GM21515 (cell line): ENCODE measurements at regions not wholly inside any gene's neighbourhood (a gene's known extent, or its start where the extent isn't known, plus 50 kb on each side); places are given as distances from the start of the nearest gene placed in this dataset.
"Not testable (repeated sequence)": the region's sequence is repeated elsewhere in the genome, so short reads cannot be mapped to it uniquely, and the experiment has no call there.

ENCODE experiments used
- ATAC-seq: cut with Tn5 transposase; IDR thresholded peaks from one replicate; pipeline ENCODE4 v1.9.1; 2021; ENCODE audit not compliant: unreplicated experiment

DNA sequence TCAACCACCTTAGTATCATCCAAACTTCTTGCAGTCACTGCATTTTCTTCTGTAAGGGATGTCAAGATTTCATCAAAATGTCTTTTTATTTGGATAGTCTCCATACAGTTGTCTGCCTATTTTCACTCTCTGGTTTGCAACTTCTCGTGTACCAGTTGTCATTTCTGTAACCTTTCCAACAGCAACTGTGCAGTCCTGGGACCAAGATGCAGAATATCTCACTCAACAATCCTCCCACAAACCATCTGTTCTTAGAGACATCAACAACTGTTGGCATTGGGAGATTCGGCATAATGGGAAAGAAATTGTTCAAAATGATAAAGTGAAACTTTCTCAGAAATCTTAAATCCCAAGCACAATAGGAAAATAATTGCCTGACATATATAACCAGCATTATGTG is 933.6 kb upstream of the SLC39A10 start:
- ATAC-seq, result no peak

DNA sequence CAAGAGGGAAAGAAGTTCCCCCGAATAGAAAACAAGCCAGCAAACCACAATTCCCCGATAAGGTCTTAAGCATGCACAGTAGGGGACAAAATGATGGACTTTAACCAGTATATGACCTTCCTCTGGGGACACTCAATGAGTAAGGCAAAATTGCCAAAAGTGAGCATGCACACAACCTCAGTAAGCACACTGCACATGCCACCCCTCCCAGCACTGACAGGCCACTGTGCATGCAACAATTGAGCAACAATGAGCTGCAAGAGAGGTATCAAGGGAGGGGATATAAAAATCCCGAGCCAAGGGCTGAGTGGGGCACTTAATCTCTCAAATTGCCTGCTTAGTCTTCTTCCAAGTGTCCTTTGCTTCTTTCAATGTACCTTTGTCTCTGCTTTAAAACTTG is 935.8 kb upstream of the SLC39A10 start:
- no peak for ATAC-seq

DNA sequence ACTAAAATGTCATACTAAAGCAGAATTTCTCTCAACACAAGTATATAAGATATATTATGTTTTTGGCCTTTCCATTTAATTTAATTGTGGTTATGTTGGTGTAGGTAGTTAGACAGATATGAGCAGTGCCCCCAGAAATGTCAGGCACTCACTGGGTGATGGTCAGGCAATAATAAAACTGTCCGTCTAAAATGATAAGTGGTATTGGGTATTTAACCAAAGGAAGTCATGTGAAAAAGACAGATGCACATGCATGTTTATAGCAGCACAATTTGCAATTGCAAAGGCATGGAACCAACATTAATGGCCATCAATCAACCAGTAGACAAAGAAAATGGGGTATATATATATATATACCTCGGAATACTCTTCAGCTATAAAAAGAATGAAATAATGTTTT is 936.6 kb upstream of the SLC39A10 start:
- no peak for ATAC-seq

DNA sequence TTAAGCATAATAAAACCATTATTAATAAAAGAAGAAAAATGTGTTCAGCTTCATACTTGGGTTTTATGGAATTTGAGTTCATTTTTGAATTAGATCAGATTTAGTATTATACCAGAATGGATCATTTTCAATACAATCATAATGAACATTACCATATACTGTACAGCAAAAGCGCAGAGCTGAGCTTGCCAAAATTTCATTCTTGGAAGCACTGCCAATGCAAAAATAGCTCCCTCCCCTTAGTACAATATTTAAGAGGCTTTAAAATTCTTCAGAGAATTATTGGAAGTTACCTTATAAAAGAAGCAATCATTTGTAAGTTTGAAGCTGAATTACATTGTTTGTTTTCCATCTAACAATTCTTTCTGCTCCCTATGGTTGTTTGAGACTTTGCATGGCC is 938.1 kb upstream of the SLC39A10 start:
- ATAC-seq, result no peak

DNA sequence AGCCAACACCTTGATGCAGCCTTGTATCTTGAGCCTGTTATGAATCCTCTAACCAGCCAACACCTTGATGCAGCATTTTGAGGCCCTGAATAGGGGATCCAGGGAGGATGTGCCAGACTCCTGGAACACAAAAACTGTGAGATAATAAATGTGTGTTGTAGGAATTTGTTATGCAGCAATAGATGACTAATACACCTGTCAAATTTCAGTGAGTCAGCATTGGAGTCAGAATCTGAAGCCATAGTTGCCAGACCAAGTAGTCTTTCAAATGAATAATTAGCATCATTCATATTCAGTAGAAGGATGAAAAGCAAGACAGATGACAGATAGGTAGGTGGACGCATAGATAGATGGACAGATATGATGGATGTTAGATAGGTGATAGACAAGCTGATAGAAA is 942.5 kb upstream of the SLC39A10 start:
- no peak for ATAC-seq

DNA sequence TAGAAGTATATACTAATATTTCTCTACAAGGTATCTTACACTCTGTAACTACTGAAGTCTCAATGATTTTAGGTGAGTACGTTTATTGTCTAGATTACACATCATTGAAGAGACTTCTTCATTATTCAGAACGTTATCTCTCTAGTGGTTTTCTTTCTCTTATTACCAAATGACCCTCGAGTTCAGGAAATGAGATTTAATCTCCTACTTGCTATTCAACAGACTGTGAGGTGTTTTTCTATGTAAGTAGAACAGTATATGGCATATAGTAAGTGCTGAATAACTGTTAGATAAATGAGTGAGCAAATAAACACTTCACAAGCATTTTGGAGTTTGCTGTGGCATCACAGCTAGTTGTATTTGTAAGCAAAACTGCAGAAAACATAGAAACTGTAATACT is 947.2 kb upstream of the SLC39A10 start:
- no peak for ATAC-seq

DNA sequence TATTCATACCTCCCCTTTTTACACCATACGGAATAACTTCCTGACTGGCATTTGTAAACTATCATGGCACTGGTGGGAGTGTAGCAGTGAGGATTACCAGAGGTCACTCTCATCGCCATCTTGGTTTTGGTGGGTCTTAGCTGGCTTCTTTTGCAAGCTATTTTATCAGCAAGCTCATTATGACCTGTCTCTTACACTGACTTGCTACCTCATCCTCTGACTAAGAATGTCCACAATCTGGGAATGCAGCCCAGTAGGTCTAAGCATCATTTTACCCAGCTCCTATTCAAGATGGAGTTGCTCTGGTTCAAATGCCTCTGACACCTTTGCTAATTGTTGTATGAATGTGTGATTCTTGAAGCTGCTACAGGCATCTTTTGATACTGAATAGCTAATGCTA is 950.8 kb upstream of the SLC39A10 start:
- no peak for ATAC-seq

DNA sequence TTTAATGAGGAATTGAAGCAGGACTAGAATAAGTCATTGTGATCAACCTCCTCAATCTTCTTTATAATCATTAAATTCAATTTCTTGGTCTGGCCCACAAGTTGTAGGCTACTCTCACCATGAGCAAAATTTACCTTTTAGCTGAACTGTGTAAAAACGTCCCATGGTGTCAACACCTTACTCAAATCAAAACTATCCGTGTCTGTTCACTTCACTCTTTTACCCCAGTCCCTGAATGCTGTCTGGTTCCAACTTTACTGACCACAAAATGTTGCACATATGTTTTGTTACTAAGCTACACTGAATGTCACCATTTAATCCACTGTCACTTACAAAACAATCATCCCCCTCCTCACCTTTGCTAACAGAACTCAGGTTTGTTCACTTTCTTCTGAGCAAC is 951.6 kb upstream of the SLC39A10 start:
- ATAC-seq, result no peak

DNA sequence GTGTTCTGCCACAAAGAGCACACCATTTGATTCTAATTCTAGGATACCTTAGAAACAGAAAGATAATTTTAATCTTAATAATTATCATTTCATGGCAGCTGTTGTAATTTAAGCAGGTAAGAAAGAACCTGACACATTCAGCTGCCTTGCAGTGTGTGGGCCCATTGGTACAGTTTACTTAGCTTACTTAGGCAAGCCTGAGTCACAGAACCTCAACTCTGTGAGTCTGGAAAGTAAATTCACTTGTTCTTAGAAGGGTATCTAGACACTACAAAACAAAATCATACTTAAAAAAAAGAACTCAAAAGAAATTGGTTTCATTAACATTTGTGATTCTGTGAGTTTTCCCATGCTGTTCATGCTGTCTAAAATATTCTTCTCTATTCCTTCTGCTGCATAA is 956.3 kb upstream of the SLC39A10 start:
- ATAC-seq, result no peak

DNA sequence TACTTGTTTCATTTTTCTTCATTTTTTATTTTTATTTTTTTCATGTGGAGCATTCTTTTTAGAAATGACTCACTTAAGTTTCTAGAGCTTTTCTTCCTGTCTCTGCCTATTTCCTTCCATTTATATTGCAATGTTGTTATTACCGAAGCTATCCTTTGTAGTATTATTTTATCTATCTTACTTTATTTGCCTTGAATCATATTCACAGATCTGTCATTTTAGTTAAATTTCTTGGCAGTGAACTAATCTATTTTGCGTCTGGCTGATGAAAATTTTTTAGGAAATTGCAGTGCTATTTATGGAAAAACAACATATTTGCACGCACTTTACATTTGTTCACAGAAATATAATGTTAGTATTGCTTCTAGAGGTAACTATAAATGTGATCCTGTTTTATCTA is 956.9 kb upstream of the SLC39A10 start:
- no peak for ATAC-seq

DNA sequence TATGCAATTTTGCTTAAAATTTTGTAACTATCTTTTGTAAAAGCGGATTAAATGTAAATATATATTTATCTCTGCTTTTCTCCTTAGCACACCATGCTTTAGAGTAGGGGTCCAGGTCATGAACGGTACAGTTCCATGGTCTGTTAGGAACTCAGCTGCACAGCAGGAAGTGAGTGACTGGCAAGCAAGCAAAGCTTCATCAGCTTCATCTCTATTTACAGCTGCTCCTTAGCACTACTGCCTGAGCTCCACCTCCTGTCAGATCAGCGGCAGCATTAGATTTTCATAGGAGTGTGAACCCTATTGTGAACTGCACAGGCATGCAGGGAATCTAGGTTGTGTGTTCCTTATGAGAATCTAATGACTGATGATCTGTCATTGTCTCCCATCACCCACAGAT is 959.0 kb upstream of the SLC39A10 start:
- ATAC-seq, result no peak

DNA sequence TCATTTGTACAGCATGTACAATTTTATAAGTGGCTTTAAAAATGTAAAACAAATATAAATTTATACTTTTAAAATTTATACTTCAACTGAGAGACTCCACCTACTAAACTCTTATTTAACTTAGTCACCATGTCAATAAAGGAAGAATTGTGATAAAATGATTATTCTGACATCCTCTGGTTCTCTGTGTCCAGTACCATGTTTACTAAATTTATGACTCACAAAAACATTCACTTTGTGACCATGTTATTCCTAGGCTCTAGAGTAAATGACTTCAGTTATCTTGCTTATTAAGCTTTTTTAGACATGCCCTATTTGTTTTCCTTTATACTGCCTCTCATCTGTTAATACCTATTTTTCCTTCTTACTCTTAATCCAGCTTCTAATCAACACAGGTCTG is 959.6 kb upstream of the SLC39A10 start:
- ATAC-seq, result no peak

DNA sequence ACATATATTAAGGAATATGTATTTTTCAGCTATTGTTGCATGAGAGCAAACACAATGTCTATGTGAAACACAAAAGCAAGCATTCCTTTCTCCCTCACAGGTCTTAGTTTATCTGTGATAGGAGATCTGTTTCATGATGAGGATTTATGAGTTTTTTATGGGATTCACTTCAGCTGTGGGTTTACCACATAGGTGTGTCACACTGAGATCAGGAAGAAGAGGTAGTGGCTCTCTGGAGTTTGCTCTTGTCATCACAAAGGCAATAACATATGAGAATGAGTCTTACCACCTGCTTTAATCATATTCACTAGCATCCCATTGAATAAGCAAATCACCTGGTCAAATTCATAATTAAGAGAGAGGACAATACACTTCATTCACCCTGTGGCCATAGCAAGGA is 960.3 kb upstream of the SLC39A10 start:
- no peak for ATAC-seq

DNA sequence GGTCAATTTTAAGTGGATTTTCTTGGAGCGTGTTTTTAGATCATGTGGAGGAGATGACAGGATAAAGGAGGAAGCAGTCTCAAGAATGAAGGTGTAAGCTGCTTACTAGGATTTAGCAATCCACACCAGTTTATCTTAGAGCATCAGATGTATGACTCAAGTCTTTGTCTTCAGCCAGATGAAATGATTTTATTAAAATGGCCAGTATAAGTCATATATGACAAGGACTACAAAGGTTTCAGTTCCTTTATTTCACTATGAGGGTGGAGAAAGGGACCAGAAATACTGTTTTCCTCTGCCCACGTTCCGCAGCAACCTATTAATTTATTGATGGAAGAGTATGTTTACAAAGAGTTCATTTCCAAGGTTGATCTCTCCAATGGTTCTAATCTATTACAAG is 970.5 kb upstream of the SLC39A10 start:
- no peak for ATAC-seq

DNA sequence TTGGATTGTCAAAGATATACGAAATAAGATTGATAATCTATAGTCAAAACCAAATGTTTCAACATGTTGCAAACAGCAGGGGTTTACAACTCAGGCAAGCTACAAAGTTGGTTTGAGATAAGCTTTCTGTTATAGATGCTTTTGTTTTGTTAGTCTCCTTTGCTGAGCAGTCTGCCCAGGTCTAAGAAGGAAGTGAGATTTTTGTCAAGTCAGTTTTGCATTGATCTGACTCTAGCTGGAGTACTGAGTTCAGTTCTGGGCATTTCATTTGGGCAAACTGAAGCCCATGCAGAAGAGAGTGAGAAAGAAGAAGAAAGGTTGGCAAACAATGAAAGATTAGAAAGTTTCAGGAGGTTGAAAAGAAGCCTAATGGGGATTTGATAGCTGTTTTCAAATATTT is 983.0 kb upstream of the SLC39A10 start:
- ATAC-seq, result no peak

DNA sequence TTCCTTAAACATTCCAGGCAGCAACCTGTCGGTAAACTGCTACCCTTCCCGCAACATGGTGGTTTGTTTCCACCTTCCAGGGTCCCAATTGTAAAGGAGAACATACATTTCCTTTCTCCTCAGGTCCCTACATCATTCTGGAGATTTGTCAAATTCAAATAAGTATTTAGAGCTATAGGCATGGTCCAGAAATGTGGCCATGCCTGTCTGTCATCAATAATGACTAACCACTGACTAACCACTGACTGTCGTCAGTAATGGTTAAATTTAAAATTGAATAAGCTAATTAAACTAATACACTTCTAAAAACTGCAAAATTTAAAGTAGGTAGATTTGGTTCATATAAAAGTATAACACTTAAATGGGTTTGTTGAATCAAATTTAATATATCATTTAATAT is 984.0 kb upstream of the SLC39A10 start:
- no peak for ATAC-seq

DNA sequence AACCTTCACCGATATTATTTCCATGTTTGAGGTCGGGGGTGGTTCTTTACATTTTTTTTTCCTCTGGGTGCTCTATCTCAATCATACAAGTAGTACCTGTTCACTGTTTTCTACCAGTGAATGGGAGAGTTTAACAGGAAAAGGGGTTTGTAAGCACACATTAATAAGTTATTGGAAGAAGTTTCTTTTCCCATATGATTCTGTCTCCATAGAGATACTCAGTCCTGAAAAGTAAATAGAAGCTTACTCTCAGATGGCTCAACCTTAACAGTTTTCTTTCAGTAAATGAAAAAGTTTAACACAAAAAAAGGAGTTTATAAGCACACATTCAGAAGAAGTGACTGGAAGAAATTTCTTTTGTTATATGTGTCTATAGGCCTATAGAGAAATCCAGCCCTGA is 995.6 kb upstream of the SLC39A10 start:
- ATAC-seq, result no peak

DNA sequence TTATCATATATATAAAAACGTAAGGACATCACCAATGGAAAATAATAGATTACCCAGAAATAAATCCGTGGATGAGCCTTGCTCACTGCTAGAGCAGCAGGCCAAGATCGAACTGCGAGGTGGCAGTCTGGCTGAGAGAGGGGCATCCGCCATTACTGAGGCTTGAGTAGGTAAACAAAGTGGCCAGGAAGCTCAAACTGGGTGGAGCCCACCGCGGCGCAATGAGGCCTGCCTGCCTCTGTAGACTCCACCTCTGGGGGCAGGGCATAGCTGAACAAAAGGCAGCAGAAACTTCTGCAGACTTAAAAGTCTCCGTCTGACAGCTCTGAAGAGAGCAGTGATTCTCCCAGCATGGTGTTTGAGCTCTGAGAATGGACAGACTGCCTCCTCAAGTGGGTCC is 1018.0 kb upstream of the SLC39A10 start:
- ATAC-seq, result not testable (repeated sequence)

DNA sequence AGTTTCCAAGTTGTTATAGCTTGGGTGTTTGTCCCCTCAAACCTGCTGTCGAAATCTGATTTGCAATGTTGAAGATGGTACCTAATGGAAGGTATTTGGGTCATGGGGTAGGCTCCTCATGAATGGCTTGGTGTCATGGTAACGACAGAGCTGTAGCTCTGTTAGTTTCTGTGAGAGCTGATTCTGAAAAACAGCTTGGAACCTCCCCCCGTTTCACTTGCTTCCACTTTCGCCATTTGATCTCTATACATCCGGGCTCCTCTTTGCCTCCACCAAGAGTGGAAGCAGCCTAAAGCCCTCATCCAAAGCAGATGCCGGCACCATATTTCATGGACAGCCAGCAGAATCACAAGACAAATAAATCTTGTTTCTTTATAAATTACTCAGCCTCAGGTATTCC is 1035.1 kb upstream of the SLC39A10 start:
- ATAC-seq, result no peak

DNA sequence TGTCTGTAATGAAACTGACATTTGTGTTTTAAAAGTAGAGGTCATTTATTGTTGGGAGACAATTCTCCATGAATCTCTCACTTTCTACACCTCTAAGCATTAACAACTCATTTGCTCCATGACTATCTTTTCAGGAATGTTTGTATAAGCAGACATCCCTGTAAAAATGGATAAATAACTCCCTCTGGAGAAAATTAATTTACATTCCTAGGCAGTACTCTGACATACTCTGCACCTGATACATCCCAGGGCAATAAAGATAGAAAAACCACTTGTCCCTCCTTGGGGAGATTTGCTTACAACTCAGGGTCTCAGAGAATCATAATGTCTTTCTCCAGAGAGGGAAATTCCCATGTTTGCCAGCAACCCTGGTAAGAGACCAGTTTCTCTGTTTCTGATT is 1037.7 kb upstream of the SLC39A10 start:
- no peak for ATAC-seq

DNA sequence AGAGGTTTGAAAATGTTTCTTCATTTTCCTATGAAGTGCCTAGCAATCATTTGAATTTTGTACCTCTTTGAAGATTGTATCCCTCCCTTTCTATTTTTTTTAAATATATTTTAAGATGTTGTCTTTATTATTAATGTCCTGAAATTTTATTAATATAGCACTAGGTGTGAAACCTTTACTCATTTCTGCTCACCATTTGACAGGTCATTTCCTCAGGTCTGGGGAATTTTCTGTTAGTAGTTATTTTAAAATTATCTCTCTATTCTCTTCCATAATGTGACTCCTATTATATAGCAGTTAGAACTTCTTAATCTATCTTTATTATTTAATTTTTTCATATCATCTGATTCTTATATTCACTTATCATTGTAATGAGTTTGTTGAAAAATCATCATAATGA is 1038.6 kb upstream of the SLC39A10 start:
- ATAC-seq, result no peak

DNA sequence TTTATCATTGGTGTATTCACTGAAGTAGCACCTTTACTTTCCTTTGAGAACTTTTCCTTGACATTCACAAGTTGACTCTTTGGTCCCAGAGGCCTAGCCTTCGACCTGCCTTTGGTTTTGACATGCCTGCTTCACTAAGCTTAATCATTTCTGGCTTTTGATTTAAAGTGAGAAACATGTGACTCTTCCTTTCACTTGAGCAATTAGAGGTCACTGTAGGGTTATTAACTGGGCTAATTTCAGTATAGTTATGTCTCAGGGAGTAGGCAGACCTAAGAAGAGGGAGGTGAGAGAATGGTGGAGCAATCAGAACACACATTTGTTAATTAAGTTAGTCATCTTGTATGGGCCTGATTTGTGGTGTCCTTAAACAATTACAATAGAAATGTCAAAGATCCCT is 1040.7 kb upstream of the SLC39A10 start:
- no peak for ATAC-seq

DNA sequence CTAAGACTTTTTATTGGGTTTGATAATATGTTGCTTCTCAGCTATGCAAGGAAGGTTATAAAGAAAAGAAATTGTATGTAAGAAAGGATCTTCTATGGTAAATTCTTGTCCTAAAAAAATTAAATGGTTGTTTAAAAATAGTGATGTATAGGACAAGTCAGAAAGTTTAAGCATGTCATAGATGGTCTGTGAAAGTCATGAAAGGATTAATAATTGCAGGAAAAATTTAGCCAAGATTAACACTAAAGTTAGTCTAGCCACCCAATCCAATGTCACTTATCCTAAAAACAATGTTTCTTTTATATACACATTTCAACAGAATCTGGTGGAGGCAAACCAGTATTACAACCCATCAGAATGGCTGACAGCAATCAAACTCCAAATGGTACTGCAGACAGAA is 1046.7 kb upstream of the SLC39A10 start:
- ATAC-seq, result no peak

DNA sequence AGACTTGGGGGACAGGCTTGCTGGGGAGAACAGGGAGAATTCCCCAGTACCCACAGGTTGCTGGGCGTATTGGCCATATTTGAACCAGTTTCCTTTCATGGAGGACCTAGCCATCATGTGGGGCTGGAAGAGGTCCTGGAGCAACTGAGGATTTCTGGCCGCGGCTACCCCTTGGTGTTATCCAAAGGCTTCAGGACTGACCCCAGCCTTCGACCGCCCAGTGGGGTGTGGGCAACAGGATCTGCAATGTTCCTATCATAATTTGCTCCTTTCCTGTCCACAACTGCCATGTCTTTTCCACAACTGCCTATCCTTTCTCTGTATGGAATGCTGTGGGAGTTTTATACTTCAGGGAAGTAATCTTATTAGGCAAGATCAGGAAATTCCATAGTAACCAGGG is 1053.6 kb upstream of the SLC39A10 start:
- ATAC-seq, result no peak
